ENCODE measurements at regions not wholly inside any gene's neighbourhood (a gene's known extent, or its start where the extent isn't known, plus 50 kb on each side); places are given as distances from the start of the nearest gene placed in this dataset.

- no peak for TF ChIP-seq CTCF (IDR thresholded peaks at IDR 0.05)
- no peak for TF ChIP-seq POLR2A (IDR thresholded peaks at IDR 0.05)
- no peak for TF ChIP-seq EP300 (IDR thresholded peaks at IDR 0.05)
- no peak for TF ChIP-seq POLR2AphosphoS5 (IDR thresholded peaks at IDR 0.05)
Observed at GRCh38 chrX:130545796-130546195, 144.0 kb downstream of the RBMX2 start.
